Adrenal gland (tissue), 5 donors: ENCODE measurements at regions not wholly inside any gene's neighbourhood (a gene's known extent, or its start where the extent isn't known, plus 50 kb on each side); places are given as distances from the start of the nearest gene placed in this dataset.

Source experiments
- POLR2A ChIP-seq, 2 donors: fragments of 450-650 bp; IDR thresholded peaks; one replicate each; pipeline ENCODE4 v1.6.1; 2017; ENCODE audit warnings: antibody characterized with exemption in 2 of 2, mild to moderate bottlenecking in 2 of 2, moderate library complexity in 1 of 2
- TF ChIP-seq, protein P1 (sequence below), 6 experiments: fragments of 450-650 bp in 4 of 6; fragments of 200-600 bp in 2 of 6; sonication (generic) in 1 of 6; IDR thresholded peaks; 1 replicate in 5 of 6; 2 replicates in 1 of 6; pipeline versions ENCODE4 v1.5.1 to v1.8.0; 2016 to 2021; ENCODE audit warnings: antibody characterized with exemption in 6 of 6, mild to moderate bottlenecking in 2 of 6, moderate library complexity in 1 of 6
- donor health status: DM: no; HTN: no; CAD: no.

GRCh38 chr20:52837378-52837777 is 134.8 kb upstream of the TSHZ2 start:
- TF ChIP-seq, protein P1, sequence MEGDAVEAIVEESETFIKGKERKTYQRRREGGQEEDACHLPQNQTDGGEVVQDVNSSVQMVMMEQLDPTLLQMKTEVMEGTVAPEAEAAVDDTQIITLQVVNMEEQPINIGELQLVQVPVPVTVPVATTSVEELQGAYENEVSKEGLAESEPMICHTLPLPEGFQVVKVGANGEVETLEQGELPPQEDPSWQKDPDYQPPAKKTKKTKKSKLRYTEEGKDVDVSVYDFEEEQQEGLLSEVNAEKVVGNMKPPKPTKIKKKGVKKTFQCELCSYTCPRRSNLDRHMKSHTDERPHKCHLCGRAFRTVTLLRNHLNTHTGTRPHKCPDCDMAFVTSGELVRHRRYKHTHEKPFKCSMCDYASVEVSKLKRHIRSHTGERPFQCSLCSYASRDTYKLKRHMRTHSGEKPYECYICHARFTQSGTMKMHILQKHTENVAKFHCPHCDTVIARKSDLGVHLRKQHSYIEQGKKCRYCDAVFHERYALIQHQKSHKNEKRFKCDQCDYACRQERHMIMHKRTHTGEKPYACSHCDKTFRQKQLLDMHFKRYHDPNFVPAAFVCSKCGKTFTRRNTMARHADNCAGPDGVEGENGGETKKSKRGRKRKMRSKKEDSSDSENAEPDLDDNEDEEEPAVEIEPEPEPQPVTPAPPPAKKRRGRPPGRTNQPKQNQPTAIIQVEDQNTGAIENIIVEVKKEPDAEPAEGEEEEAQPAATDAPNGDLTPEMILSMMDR (IDR thresholded peaks at IDR 0.05), result no peak
- TF ChIP-seq POLR2A (IDR thresholded peaks at IDR 0.05), result no peak
